GM21723 (cell line): ENCODE measurements at regions not wholly inside any gene's neighbourhood (a gene's known extent, or its start where the extent isn't known, plus 50 kb on each side); places are given as distances from the start of the nearest gene placed in this dataset.
"Not testable (repeated sequence)": the region's sequence is repeated elsewhere in the genome, so short reads cannot be mapped to it uniquely, and the experiment has no call there.

ENCODE experiments used
- ATAC-seq: cut with Tn5 transposase; IDR thresholded peaks from one replicate; pipeline ENCODE4 v1.9.1; 2021; ENCODE audit warnings: mild to moderate bottlenecking, moderate library complexity; ENCODE audit not compliant: unreplicated experiment

DNA sequence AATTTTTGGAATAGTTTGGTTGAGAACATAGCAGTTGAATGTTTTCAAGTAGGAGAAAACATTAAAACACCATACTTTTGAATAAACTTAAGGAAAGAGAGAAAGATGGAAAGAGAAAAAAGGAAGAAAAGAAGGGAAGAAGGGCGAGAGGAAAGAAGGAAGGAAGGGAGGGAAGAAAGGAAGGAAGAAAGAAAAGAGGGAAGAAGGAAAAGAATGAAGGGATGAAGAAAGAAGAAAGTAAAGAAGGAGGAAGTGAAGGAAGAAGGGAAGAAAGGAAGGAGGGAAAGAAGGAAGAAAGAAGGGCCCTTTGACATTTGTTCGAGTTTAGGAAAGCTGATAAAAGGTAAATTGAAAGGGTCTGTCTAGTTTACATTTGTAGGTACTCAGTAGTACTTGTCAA lies 482.7 kb downstream of the SIPA1L2 start:
- ATAC-seq, result no peak

DNA sequence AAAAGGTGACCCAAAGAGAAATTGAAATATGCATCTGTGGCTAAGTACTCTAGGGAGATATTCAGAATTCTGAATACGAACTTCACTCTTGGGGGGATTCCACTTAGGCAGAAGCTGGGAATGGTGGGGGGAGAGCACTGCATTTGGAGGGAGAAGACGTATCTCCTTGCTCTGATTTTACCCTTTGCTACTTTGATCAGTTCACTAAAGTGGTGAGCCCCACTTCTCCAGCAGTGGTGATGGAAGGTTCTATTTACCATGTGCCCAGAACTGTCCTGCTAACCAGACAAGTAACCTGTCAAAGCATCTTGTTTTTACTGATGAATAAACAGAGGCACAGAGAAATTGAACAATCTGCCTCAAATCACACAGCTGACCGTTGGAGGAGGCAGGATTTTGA lies 483.4 kb downstream of the SIPA1L2 start:
- ATAC-seq, result no peak

DNA sequence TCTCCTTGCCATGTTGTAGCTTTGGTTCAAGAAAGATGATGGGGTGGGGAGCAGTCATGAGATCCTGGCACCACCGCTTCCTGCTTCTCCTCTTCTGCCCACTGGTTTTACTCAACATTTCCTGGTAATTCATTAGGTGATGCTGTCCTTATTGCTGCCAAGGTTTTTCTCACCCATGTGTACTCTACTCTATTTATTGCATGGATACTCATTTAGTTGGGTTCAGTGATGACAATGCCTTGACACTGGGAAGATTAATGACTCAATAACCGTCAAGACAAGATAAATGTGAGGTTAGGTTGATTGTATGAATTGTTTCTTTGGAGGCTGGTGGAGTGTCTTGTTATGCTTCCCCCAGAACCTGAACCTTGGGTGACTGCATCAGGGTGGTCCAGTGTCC lies 484.2 kb downstream of the SIPA1L2 start:
- ATAC-seq, result no peak

DNA sequence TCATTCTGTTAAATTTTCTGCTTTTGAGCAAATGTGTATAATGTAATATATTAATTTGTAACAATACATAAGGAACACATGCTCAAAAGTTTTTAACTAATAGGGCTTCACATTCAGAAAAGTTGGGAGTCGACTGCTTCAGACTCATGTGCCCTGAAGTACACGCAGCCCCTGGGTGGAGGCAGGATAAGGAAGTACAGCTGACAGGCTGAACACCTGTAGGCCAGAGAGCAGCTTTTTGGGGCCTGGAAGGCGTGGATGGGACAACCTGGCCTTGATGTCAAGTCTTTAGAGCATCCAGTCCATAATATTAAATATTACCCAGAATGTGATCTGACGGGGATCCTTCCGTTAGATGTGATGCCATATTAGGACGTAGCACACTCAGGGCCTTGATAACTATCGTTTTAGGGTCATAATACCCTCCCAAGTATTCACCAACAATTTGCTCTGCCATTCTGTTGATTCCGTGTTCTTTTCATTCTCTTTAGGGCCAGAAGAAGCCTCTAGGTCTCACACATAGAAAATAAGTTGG lies 485.2 kb downstream of the SIPA1L2 start:
- no peak for ATAC-seq

DNA sequence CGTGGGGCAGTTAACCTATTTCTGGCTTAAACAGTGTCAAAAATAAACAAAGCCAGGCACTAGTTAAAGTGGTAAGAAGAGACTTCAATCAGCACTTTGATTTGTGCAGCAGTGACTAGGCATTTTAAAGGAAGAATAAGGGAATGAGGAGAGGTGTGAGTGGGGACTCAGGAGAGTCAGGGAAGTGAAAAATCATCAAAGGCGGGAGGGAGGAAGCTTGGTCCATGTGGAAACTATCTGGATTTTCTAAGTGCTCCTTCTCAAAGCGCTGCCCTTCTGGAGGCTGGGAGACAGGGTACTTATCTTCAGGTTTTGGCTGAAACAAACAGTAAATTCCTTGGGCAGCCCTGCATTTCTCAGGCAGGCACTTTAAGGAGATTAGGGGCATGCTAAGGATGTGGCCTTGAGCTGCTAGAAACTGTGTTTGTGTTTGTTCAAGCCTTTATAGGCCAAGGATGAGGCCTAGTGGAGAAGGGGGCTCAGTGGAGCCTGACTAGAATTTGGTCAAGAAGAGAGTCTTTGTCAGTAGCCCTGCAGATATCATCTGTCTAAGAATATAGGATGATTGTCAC lies 486.5 kb downstream of the SIPA1L2 start:
- ATAC-seq, result no peak

DNA sequence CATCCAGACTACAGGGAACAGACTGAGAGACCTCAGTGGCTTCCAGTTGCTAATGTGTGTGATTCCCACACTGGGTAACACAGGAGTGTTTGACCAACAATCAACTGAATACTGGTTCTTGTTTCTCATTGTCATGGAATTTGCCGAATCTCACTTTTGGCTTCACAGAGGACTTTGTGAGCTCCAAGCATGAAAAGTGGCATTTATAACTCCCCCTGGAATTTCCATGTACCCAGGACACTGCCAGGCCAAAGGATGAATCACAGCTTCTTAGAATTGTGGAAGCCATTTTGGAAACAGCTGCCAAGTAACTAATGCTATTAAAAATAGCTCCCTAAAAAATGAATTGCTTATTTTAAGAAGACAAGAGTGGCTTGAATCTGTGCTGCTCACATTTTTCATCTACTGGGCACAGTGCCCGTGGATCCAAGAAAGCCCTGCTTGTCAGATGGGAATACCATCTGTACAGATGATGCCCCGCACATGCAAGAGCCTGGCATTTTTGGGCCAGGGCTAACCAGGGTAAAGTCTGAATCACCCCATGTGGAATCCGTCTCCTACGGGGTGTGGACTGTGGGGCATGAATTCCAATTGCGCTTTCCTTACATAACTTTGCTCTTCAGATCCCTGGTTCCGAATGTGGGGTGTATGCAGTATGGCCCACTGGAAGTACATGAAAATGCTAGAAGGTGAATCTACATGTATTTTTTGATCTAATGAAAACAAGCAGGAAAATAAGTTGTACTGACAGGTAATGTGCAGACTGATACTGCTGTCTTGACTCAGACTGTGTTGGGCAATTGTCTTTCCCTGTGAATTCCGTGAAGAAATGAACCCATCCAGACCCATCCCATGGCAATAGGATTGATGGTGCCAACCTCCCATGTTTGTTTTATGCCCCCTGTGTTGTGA lies 487.3 kb downstream of the SIPA1L2 start:
- no peak for ATAC-seq

DNA sequence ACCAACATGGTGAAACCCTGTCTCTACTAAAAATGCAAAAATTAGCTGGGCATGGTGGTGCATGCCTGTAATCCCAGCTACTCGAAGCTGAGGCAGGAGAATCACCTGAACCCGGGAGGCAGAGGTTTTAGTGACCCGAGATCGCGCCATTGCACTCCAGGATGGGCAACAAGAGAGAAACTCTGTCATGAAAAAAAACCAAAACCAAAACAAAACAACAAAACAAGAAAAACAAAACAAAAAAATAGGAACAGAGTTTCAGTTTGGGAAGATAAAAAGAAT lies 488.8 kb downstream of the SIPA1L2 start:
- not testable (repeated sequence) for ATAC-seq

DNA sequence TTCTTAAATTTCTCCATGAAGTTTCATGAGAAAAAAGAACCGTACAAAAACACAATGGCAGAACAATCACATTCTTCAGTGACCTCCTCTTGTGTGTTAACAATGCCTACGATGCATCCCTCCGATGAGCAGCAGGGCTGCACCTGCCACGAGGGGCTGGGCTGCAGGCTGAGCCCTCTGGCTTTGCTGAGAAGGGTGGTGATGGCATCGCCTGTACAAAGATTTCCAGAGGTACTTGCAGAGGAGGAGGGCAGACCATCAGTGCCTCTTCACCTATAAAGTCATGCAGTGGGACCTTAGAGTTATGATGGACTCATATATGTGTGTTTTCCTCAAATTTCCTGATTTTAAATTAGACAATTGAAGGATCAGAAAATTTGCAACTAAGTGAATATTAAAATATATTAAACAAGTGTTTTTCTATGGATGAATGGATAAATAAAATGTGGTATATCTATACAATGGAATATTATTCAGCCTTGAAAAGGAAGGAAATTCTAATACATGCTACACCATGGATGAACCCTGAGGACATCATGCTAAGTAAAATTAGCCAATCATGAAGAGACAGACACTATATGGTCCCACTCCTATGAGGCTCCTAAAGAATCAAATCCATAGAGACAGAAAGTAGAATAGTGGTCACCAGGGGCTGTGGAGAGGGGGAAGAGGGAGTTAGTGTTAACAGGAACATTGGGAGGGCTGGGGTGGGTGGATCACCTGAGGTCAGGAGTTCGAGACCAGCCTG lies 489.3 kb downstream of the SIPA1L2 start:
- no peak for ATAC-seq

DNA sequence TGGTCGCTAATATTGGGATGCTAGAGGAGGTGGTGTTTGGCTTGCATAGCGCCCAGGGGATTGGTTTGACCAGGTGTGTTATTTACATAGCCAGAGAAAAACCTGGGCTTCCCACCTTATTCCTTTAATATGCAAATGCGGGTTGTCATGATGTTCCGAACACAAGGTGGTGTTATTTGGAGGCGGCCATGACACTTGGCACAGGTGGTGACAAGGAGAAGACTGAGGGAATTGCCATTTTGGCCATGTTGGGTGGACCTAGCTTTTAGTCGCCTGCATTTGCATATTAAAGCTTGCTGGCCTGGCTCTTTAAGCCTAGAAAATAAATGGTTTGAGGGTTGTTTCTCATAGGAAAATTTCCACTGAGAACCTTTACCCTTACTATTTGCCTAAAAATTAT lies 490.5 kb downstream of the SIPA1L2 start:
- ATAC-seq, result no peak

DNA sequence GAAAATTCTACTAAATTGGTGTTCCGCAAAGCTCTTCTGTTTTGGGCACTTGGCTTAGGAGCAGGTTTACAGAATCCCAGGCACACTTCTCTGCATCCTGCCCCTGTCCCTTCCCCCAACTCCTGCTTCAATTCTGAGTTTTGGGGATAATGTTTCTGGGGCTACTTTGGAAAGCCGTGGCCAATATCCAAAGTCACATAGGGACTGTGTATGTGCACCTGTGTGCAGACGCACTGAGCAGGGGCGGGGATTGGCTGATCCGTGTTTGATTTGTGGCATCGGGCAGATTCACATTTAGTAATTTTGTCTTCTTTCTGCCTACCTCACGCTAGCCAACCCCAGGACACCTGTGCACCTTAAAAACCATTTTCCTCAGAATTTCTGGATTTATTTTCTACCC lies 491.9 kb downstream of the SIPA1L2 start:
- no peak for ATAC-seq

DNA sequence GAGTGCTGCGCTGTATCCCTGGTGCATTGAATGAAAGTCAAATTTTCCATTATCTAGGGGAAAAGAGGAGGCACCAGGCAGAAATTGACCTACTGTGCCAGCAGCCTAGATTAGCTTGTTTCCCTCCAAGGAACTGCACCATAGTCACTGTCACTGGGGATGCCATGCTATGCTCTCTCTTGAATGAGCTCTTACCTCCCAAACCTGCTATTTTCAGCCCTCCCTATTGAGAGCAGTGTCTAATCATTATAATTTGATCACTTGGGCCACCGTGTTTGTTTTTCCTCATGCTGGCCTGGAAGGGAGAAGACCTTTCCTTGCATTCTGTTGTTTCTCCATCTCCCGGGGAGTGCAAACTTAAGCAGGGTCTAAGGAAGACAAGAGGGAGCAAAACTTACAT lies 492.9 kb downstream of the SIPA1L2 start:
- ATAC-seq, result no peak

DNA sequence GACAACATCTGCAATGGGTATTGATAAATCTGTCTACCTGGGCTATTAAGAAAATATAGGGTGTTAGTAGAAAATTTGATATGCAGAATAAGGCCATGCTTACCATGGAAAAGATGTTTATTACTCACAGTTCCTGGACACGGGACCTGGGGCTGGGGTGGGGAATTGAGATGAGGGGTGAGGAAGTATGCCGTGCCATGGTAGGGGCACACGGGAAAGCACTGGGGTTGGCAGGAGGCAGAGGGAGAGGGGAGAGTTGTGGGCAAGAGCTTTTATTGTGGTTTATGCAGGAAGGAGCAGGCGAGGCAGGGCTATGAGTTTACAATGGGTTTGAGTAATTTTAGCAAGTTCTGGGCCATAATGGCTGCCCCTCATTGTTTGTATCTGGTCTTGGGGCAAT lies 493.8 kb downstream of the SIPA1L2 start:
- ATAC-seq, result no peak

DNA sequence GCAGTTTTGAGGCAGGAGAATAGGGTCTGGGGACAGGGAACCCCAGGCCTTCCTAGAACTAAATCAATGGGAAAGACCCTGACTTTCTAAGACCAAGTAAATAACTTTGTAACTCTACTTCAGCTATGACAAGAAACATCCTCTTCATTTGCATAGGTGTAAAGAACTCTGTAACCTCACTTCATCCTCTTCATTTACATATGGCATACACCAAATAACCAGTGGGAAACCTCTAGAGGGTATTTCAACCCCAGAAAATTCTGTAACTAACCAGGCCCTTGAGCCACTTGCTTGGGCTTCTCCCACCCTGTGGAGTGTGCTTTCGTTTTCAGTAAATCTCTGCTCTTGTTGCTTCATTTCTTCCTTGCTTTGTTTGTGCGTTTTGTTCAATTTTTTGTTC lies 495.6 kb downstream of the SIPA1L2 start:
- ATAC-seq, result no peak

DNA sequence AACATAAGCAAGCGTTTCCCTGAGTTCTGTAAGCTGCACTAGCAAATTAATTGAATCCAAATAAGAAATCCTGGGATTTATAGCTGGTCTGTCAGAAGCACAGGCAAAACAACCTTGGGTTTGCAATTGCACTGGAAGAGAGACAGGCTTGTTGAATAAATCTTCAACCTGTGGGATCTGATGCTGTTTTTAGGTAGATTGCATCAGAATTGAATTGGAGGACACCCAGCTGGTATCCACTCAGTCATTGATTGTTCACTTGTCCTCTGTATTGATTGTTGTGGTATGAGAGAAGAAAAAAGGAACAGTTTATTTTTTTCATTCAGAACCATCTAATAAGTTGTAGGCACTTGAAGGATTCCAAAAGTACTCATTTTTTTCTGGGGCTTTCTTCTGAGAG lies 497.4 kb downstream of the SIPA1L2 start:
- no peak for ATAC-seq

DNA sequence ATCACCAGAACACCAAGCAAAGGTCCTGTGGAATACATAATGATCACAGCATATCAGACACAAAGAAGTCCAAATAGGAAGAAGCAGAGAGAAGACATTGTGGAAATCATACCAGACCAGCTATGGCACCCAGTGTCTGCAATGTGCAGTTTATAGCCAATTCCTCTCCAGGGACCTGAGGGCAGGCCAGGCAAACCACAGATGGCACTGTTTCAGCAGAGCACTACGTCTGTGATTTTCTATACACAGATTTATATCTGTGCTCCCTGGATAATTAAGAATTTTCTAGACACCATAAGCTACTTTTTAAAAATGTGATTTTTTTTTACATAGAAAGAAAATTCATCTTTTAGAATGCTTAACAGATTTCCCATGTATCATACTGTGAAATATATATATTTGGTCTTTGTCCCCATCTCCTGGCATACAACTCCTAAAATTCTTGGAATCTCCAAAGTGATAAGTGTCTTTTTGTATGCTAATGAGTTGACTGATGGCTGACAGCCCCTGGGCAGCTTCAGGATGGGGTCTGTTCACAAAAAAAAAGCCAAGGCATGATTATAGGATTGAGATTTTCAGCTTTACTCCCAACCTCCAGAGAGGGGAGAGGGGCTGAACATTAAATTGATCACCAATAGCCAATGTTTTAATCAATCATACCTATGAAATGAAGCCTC lies 498.1 kb downstream of the SIPA1L2 start:
- ATAC-seq, result no peak

DNA sequence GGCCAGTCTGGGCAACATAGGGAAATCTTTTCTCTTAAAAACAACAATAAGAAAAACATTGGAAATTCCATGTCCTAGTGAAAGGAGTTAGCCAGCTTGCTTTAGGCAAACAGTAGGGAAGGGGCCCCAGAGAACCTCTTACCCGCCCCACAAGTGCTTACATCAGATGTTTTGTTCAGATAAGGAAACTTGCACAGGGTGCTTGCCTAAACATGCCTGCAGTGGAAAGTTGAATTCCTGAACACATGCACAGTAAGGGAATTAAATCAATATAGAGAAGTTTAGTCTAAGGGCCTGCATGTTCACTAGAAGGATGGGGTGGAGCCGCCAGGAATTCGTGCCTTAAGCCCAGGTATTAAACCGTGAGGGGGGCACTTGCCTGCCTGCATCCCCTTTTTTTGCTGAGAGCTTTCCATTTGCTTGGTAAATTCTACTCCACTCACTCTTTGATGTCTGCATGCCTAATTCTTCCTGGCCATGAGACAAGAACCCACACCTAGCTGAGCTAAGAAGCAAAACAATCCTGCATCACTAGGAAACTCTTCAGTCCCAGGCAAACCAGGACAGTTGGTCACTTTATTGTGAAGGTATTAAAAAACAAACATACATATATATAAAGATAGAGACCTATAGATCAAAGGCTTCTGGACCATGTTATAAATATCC lies 499.0 kb downstream of the SIPA1L2 start:
- no peak for ATAC-seq

DNA sequence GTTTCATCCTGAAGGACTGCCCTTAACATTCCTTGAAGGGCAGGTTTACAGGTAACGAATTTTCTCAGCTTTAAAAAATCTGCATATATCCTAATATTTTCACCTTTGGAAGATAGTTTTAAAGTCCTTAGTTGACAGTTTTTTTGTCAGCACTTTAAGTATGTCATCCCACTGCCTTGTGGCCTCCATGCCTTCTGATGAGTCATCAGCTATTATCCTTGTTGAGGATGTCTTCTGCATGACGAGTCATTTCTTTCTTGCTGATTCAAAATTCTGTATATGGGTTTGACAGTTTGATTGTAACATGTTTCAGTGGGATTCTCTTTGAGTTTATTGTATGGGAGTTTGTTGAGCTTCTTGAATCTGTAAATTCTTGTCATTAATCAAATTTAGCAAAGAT lies 500.6 kb downstream of the DISC1 start:
- no peak for ATAC-seq

DNA sequence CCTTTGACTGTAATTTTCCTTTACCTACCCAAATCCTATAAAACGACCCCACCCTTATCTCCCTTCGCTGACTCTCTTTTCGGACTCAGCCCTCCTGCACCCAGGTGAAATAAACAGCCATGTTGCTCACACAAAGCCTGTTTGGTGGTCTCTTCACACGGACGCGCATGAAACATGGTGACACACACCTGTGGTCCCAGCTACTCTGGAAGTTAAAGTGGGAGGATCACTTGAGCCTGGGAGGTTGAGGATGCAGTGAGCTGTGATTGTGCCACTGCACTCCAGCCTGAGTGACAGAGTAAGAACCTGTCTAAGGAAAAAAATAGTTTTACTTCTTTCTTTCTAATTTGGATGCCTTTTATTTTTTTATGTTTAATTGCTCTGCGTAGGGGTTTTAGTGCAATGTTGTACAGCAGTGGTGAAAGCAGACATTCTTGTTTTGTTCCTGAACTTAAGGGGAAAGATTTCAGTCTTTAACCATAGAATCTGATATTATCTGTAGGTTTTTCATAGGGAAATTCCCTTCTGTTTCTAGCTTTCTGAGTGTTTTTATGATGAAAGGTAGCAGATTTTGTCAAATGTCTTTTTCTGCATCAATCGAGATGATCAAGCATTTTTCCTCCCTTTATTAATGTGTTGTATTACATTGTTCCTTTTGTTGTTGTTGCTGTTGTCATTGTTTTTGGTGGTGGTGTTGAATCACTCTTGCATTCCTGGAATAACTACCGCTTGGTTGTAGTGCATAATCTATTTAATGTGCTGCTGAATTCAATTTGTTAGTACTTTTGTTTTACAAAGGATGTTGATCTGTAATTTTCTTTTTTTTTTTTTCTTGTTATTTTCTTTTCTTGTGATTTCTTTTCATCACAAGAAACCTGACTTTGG lies 497.4 kb downstream of the DISC1 start:
- no peak for ATAC-seq

DNA sequence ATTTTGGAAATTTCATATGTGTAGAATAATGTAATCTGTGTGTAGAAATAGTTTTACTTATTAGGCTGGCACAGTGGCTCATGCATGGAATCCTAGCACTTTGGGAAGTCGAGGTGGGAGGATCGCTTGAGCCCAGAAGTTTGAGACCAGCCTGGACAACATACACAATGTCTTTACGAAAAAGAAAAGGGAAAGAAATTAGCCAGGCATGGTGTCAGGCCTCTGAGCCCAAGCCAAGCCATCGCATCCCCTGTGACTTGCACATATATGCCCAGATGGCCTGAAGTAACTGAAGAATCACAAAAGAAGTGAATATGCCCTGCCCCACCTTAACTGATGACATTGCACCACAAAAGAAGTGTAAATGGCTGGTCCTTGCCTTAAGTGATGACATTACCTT lies 491.3 kb downstream of the DISC1 start:
- ATAC-seq, result not testable (repeated sequence)

DNA sequence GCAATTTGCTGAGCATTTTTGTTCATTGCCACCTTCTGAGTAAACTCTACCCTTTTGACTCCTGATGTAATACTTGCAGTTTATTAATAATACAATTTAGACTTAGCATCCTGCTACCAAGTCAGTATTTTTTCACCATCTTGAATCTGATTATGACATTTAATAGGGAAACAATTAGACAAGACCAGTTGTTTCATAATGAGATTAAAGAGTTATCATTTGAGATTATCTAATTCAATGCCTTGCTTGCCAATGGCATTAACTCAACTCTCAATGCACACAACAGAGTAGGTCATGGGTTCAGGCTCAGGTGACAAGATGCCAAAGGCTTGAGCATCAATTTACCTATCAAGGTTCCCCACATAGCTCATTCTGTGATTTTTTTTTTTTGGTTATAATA lies 488.4 kb downstream of the DISC1 start:
- no peak for ATAC-seq
